ENCODE measurements at regions not wholly inside any gene's neighbourhood (a gene's known extent, or its start where the extent isn't known, plus 50 kb on each side); places are given as distances from the start of the nearest gene placed in this dataset.

GRCh38 chr22:34080433-34080832, 160.2 kb upstream of the LARGE1 start:
- no peak for TF ChIP-seq CTCF (conservative IDR thresholded peaks at IDR 0.05 in 1 of 2, IDR thresholded peaks at IDR 0.05 in 1 of 2; ENCODE audit: low read depth in 1 of 2, low read length in 2 of 2)
- no peak for TF ChIP-seq EZH2 (IDR thresholded peaks at IDR 0.05; ENCODE audit: low read length, missing control alignments)
- H3K4me3 ChIP-seq (replicated peaks in 1 of 4; ENCODE audit: control extremely low read depth in 1 of 4, insufficient read depth in 1 of 4, low read depth in 3 of 4, low read length in 4 of 4) = no peak overlapping the region
- H3K27me3 ChIP-seq (ENCODE audit: control insufficient read depth, insufficient read depth, low read length) = no peaks in the 10 kb centered on the region
- no peaks in the 10 kb centered on the region for H4K20me1 ChIP-seq (ENCODE audit: control insufficient read depth, extremely low read depth, insufficient read depth, low read length)
- no peak overlapping the region for H3K4me2 ChIP-seq (ENCODE audit: extremely low read depth, insufficient read depth, low read length)
- H3K9me3 ChIP-seq (ENCODE audit: control insufficient read depth, insufficient read depth, low read depth, low read length) = no peaks in the 10 kb centered on the region
- no peaks in the 10 kb centered on the region for H3K79me2 ChIP-seq (ENCODE audit: control insufficient read depth, insufficient read depth, low read length)
- H3K4me1 ChIP-seq (ENCODE audit: control insufficient read depth, extremely low read depth, insufficient read depth, low read length) = no peaks in the 10 kb centered on the region
- H2AFZ ChIP-seq (ENCODE audit: low read length) = no peak overlapping the region
- DNase-seq (ENCODE audit: low read depth in 2 of 2) = no peak
- H3K36me3 ChIP-seq (ENCODE audit: control insufficient read depth, insufficient read depth, low read length) = no peaks in the 10 kb centered on the region
- H3K9ac ChIP-seq (ENCODE audit: insufficient read depth, low read length) = no peak overlapping the region
- no peak overlapping the region for H3K27ac ChIP-seq (ENCODE audit: insufficient read depth, low read length)

DNA sequence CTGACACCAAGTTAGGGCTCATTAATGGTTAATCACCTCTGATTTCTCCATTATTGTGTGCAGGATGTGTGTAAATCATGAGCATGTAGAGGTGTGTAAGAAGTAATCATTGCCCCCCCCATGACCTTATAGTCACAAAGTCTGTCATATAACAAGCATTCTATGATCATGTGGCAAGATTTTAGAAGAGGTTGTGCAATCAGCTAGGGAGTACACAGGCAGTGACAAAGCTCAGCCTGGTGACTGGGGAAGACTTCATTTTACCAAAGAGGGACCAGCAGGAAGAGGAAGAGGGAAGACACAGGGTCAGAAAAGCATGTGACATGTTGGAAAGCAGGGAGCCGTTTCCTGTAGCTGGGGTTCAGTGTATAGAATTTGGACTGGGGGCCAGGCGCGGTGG, 176.5 kb upstream of the LARGE1 start:
- no peak overlapping the region for H3K4me3 ChIP-seq (replicated peaks in 1 of 4; ENCODE audit: control extremely low read depth in 1 of 4, insufficient read depth in 1 of 4, low read depth in 3 of 4, low read length in 4 of 4)
- no peak for DNase-seq (ENCODE audit: low read depth in 2 of 2)
- TF ChIP-seq CTCF (conservative IDR thresholded peaks at IDR 0.05 in 1 of 2, IDR thresholded peaks at IDR 0.05 in 1 of 2; ENCODE audit: low read depth in 1 of 2, low read length in 2 of 2) (no peak), EZH2 (IDR thresholded peaks at IDR 0.05; ENCODE audit: low read length, missing control alignments) (no peak)
- H4K20me1 ChIP-seq (ENCODE audit: control insufficient read depth, extremely low read depth, insufficient read depth, low read length) = no peaks in the 10 kb centered on the region
- no peaks in the 10 kb centered on the region for H3K79me2 ChIP-seq (ENCODE audit: control insufficient read depth, insufficient read depth, low read length)
- no peaks in the 10 kb centered on the region for H3K4me1 ChIP-seq (ENCODE audit: control insufficient read depth, extremely low read depth, insufficient read depth, low read length)
- no peaks in the 10 kb centered on the region for H3K36me3 ChIP-seq (ENCODE audit: control insufficient read depth, insufficient read depth, low read length)
- H3K9ac ChIP-seq (ENCODE audit: insufficient read depth, low read length) = no peak overlapping the region
- no peaks in the 10 kb centered on the region for H3K27me3 ChIP-seq (ENCODE audit: control insufficient read depth, insufficient read depth, low read length)
- H2AFZ ChIP-seq (ENCODE audit: low read length) = no peak overlapping the region
- no peak overlapping the region for H3K27ac ChIP-seq (ENCODE audit: insufficient read depth, low read length)
- H3K9me3 ChIP-seq (ENCODE audit: control insufficient read depth, insufficient read depth, low read depth, low read length) = no peaks in the 10 kb centered on the region
- no peak overlapping the region for H3K4me2 ChIP-seq (ENCODE audit: extremely low read depth, insufficient read depth, low read length)

DNA sequence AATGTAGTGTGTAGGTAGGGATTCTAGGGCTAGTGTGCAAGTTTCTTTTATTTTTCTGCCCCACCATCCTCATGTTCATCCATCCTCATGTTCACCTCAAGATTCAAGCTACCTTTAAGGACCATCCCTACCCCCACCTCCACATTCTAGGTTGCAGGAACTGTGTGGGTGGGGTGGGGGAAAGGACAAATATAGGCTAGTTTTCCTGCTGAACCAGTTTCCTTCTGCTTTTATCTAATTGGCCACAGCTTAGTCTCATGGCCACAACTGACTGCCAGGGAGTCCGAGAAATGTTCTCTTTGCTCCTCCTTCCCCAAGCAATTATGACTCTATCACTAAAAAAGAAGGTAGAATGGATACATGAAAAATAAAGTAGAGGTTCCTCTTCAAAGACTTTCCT, 179.0 kb upstream of the LARGE1 start:
- Histone ChIP-seq H2AFZ (ENCODE audit: low read length) (no peak overlapping the region), H3K4me1 (ENCODE audit: control insufficient read depth, extremely low read depth, insufficient read depth, low read length) (no peaks in the 10 kb centered on the region), H3K36me3 (ENCODE audit: control insufficient read depth, insufficient read depth, low read length) (no peaks in the 10 kb centered on the region), H3K79me2 (ENCODE audit: control insufficient read depth, insufficient read depth, low read length) (no peaks in the 10 kb centered on the region), H3K9me3 (ENCODE audit: control insufficient read depth, insufficient read depth, low read depth, low read length) (no peaks in the 10 kb centered on the region), H4K20me1 (ENCODE audit: control insufficient read depth, extremely low read depth, insufficient read depth, low read length) (no peaks in the 10 kb centered on the region), H3K4me3 (replicated peaks in 1 of 4; ENCODE audit: control extremely low read depth in 1 of 4, insufficient read depth in 1 of 4, low read depth in 3 of 4, low read length in 4 of 4) (no peak overlapping the region), H3K9ac (ENCODE audit: insufficient read depth, low read length) (no peak overlapping the region), H3K27ac (ENCODE audit: insufficient read depth, low read length) (no peak overlapping the region), H3K27me3 (ENCODE audit: control insufficient read depth, insufficient read depth, low read length) (no peaks in the 10 kb centered on the region), H3K4me2 (ENCODE audit: extremely low read depth, insufficient read depth, low read length) (no peak overlapping the region)
- DNase-seq (ENCODE audit: low read depth in 2 of 2) = no peak
- TF ChIP-seq CTCF (conservative IDR thresholded peaks at IDR 0.05 in 1 of 2, IDR thresholded peaks at IDR 0.05 in 1 of 2; ENCODE audit: low read depth in 1 of 2, low read length in 2 of 2) = no peak
- no peak for TF ChIP-seq EZH2 (IDR thresholded peaks at IDR 0.05; ENCODE audit: low read length, missing control alignments)
